ENCODE measurements at regions not wholly inside any gene's neighbourhood (a gene's known extent, or its start where the extent isn't known, plus 50 kb on each side); places are given as distances from the start of the nearest gene placed in this dataset.
"Not testable (repeated sequence)": the region's sequence is repeated elsewhere in the genome, so short reads cannot be mapped to it uniquely, and the experiment has no call there.

DNA sequence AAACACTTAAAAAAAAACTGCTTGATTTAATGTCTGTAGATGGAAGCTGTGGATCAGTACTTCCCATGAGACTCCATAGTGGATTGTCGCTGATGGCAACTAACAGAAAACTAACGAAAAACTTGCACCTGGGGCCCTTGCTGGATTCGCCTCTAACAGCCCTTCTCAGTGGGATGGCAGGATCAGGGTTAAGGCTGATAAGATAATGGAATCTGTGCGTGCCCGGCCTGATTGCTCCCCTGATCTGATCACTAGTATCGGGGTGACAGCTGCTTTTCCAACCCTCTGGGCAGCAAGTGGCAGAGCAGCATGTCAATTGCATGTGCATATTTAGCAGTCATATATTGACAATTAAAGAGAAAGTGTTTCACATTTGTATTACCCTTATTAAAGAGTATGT is 185.8 kb upstream of the ELAVL2 start:
- WGBS, 2 donors, result 66 to 78% methylated on average over 6 of the region's 6 CpGs

DNA sequence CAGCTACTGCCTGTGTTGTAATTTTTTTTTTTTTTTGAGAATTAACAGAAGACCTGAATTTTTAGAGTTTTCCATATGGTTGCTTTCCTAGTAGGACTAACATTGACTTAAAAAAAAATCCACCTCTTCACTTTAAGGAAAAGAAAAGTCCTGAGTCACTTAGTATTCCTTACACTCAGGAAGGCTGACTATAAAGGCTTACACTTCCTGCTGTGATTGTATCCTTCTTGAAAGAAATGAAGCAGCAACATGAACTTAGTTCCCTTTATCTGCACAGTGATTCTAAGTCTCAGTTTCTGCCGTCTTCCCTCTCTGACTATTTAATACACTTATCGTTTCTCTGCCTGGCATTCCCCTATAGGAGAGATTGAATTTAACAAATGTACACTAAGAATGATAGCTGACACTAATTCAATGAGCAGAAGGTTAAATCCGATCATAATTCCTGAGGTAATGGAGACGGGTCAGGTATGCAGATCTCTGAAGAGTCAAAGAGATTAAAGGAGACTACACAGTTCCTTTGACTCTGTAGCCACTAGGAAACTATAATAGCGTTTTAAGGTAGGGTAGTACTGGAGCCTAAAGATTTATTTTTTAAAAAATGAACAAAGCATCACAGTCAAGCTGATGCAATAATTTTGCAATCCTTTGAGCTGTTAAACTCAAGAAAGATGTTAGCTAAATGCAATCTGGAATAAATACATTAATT is 185.1 kb upstream of the ELAVL2 start:
- no peaks in the 10 kb centered on the region for H3K9me3 ChIP-seq
- H3K4me3 ChIP-seq, result no peak overlapping the region
- H3K36me3 ChIP-seq, result no peaks in the 10 kb centered on the region
- no peak for DNase-seq
- H3K4me1 ChIP-seq, result no peaks in the 10 kb centered on the region
- no peaks in the 10 kb centered on the region for H3K27me3 ChIP-seq
- TF ChIP-seq POLR2A (IDR thresholded peaks at IDR 0.05), result no peak
- no peak for TF ChIP-seq CTCF (IDR thresholded peaks at IDR 0.05)
- H3K27ac ChIP-seq, result no peak overlapping the region
- WGBS, 2 donors, result 49 to 66% methylated on average over 5 of the region's 5 CpGs
- intact Hi-C loops (cut with DNase I), result no loop called here

More for the DNA sequence above, 185.8 kb upstream of the ELAVL2 start:
- Histone ChIP-seq H3K36me3 (no peaks in the 10 kb centered on the region), H3K27me3 (no peaks in the 10 kb centered on the region), H3K4me1 (no peaks in the 10 kb centered on the region), H3K9me3 (no peaks in the 10 kb centered on the region), H3K4me3 (no peak overlapping the region), H3K27ac (no peak overlapping the region)
- TF ChIP-seq POLR2A (IDR thresholded peaks at IDR 0.05) (no peak), CTCF (IDR thresholded peaks at IDR 0.05) (no peak)
- no peak for DNase-seq
- intact Hi-C loops (cut with DNase I), result no loop called here

- Histone ChIP-seq H3K27me3 (no peaks in the 10 kb centered on the region), H3K4me3 (no peak overlapping the region), H3K9me3 (no peaks in the 10 kb centered on the region), H3K27ac (no peak overlapping the region), H3K4me1 (no peaks in the 10 kb centered on the region), H3K36me3 (no peaks in the 10 kb centered on the region)
- 72 to 78% methylated on average over 2 of the region's 2 CpGs for WGBS, 2 donors
- intact Hi-C loops (cut with DNase I), result no loop called here
- no peak for DNase-seq
- no peak for TF ChIP-seq CTCF (IDR thresholded peaks at IDR 0.05)
- no peak for TF ChIP-seq POLR2A (IDR thresholded peaks at IDR 0.05)
Observed at GRCh38 chr9:24009322-24009721, 183.3 kb upstream of the ELAVL2 start.

DNA sequence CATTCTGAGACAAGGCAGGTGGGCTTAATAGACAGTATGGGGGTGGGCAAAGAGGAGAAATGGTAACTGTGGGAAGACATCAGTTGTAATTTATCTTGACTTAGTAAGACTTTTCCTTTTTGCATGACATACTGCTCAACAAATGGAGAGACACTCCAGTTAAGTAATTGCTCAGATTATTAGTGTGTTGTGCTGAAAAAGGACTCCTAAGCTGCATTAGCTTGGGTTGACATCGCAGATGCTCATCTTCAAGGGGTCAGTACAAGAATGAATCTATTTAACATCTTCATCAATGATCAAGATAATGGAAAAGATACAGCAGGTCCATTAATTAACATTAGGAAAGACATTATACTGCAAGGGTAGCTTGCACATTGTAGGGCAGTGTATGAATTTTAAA is 181.1 kb upstream of the ELAVL2 start:
- H3K36me3 ChIP-seq, result no peaks in the 10 kb centered on the region
- H3K4me1 ChIP-seq, result no peaks in the 10 kb centered on the region
- intact Hi-C loops (cut with DNase I), result no loop called here
- H3K9me3 ChIP-seq, result no peaks in the 10 kb centered on the region
- DNase-seq, result no peak
- H3K4me3 ChIP-seq, result no peak overlapping the region
- TF ChIP-seq CTCF (IDR thresholded peaks at IDR 0.05) (no peak), POLR2A (IDR thresholded peaks at IDR 0.05) (no peak)
- no peak overlapping the region for H3K27ac ChIP-seq
- 76 to 79% methylated on average over 1 of the region's 1 CpG for WGBS, 2 donors
- H3K27me3 ChIP-seq, result no peaks in the 10 kb centered on the region

DNA sequence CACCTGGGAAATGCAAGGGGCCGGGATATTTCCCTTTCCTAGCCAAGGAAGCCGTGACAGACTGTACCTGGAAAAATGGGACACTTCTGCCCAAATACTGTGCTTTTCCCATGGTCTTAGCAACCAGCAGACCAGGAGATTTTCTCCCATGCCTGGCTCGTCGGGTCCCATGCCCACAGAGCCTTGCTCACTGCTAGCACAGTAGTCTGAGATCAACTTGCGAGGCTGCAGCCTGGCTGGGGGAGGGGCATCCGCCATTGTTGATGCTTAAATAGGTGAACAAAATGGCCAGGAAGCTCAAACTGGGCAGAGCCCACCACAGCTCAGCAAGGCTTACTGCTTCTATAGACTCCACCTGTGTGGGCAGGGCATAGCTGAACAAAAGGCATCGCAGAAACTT is 165.8 kb upstream of the ELAVL2 start:
- H3K9me3 ChIP-seq; intact Hi-C loops (cut with DNase I); H3K4me3 ChIP-seq; H3K4me1 ChIP-seq; H3K36me3 ChIP-seq; H3K27me3 ChIP-seq; DNase-seq; H3K27ac ChIP-seq: not testable (repeated sequence)
- WGBS, 2 donors, result 83% methylated on average over 1 of the region's 7 CpGs; no CpG with 5 or more reads in 1 of the 2 donors

DNA sequence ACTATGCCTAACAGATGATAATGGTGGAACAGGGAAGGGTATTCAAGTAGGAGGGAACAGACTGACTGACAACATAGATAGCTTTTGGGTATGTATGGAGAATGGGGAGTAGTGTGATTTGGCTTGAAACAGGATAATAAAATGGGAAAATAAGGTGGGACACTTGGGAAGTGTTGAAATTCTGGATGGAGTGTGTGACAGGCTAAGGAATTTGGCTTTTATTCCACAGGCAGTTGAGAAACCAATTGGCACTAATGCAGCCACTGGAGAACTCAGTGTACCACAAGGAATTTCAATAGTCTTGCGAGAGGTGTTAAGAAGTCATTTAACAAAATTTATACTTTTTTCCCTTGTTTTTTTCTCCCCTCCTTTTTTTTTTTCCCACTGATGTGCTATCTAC is 153.5 kb upstream of the ELAVL2 start:
- Histone ChIP-seq H3K36me3 (no peaks in the 10 kb centered on the region), H3K27me3 (no peaks in the 10 kb centered on the region), H3K9me3 (no peaks in the 10 kb centered on the region), H3K4me3 (no peak overlapping the region), H3K4me1 (no peaks in the 10 kb centered on the region), H3K27ac (no peak overlapping the region)
- intact Hi-C loops (cut with DNase I), result no loop called here
- TF ChIP-seq POLR2A (IDR thresholded peaks at IDR 0.05), result no peak
- no peak for TF ChIP-seq CTCF (IDR thresholded peaks at IDR 0.05)
- 86 to 90% methylated on average over 1 of the region's 1 CpG for WGBS, 2 donors
- no peak for DNase-seq

Data from esophagus squamous epithelium (tissue), 5 donors.